SK-N-SH (cell line): ENCODE measurements at regions not wholly inside any gene's neighbourhood (a gene's known extent, or its start where the extent isn't known, plus 50 kb on each side); places are given as distances from the start of the nearest gene placed in this dataset.

Experiments
- CTCF ChIA-PET: fragments of 300-600, 350-600 bp; formaldehyde crosslinking; extraction: SDS; loops from one replicate; lab custom pipeline; 2021; lab: Yijun Ruan, JAX
- POLR2A ChIA-PET: fragments of 350-600 bp; sonication (Branson Sonifier 250); formaldehyde crosslinking; extraction: SDS; loops from one replicate; lab custom pipeline; 2020; ENCODE audit warnings: antibody characterized with exemption, inconsistent platforms; lab: Yijun Ruan, JAX
- DNase-seq: peaks from one replicate; pipeline ENCODE4 v3.0.0; 2012
- H2AFZ ChIP-seq: fragments of 200-600 bp; sonication (generic); 2 replicates; pipeline ENCODE4 v1.8.1; 2016; ENCODE audit warnings: antibody characterized with exemption, mild to moderate bottlenecking, low read depth
- H3F3A ChIP-seq: fragments of 200-600 bp; sonication (generic); replicated peaks from 2 replicates; pipeline ENCODE3; 2016; ENCODE audit warnings: antibody characterized with exemption, mild to moderate bottlenecking; ENCODE audit not compliant: insufficient read depth
- H3K27ac ChIP-seq, 2 experiments: fragments of 200-500 bp in 1 of 2; fragments of 200-600 bp in 1 of 2; sonication (Bioruptor generic) in 1 of 2; sonication (generic), shearing (Covaris generic) in 1 of 2; 2 replicates each; pipeline versions ENCODE4 v1.5.1 to v1.6.1; 2014 to 2016; ENCODE audit warnings: low read depth in 2 of 2, inconsistent platforms in 1 of 2, low read length in 1 of 2, mild to moderate bottlenecking in 1 of 2, mixed read lengths in 1 of 2
- H3K27me3 ChIP-seq: fragments of 200-600 bp; sonication (generic), shearing (Covaris generic); 2 replicates; pipeline ENCODE4 v1.6.1; 2016; ENCODE audit warnings: mixed run types; ENCODE audit not compliant: insufficient read depth
- H3K36me3 ChIP-seq, 2 experiments: fragments of 200-500 bp in 1 of 2; fragments of 200-600 bp in 1 of 2; sonication (Bioruptor generic) in 1 of 2; sonication (generic) in 1 of 2; replicated peaks in 1 of 2; 2 replicates each; pipeline versions ENCODE3 to v1.5.1; 2014 to 2016; ENCODE audit warnings: low read length in 1 of 2, mild to moderate bottlenecking in 1 of 2; ENCODE audit not compliant: insufficient read depth in 2 of 2, control insufficient read depth in 1 of 2
- H3K4me1 ChIP-seq, 2 experiments: fragments of 200-500 bp in 1 of 2; fragments of 200-600 bp in 1 of 2; sonication (Bioruptor generic) in 1 of 2; sonication (generic), shearing (Covaris generic) in 1 of 2; 2 replicates each; pipeline versions ENCODE4 v1.5.1 to v1.6.1; 2014 to 2016; ENCODE audit warnings: low read depth in 1 of 2, low read length in 1 of 2, mixed run types in 1 of 2; ENCODE audit not compliant: insufficient read depth in 2 of 2, control insufficient read depth in 1 of 2
- H3K4me2 ChIP-seq: fragments of 200-600 bp; sonication (generic), shearing (Covaris generic); 2 replicates; pipeline ENCODE4 v1.6.1; 2017; ENCODE audit warnings: mixed run types
- H3K4me3 ChIP-seq, 2 experiments: fragments of 200-500 bp in 1 of 2; fragments of 200-600 bp in 1 of 2; sonication (Bioruptor generic) in 1 of 2; sonication (generic), shearing (Covaris generic) in 1 of 2; 2 replicates each; pipeline versions ENCODE4 v1.5.1 to v1.8.1; 2014 to 2016; ENCODE audit warnings: low read depth in 2 of 2, inconsistent platforms in 1 of 2, low read length in 1 of 2, mild to moderate bottlenecking in 1 of 2, mixed read lengths in 1 of 2, moderate library complexity in 1 of 2
- H3K79me2 ChIP-seq: fragments of 200-600 bp; sonication (generic); 2 replicates; pipeline ENCODE4 v1.8.1; 2017; ENCODE audit warnings: mild to moderate bottlenecking; ENCODE audit not compliant: insufficient read depth
- H3K9ac ChIP-seq: fragments of 200-600 bp; sonication (generic); 2 replicates; pipeline ENCODE4 v1.6.1; 2017; ENCODE audit warnings: mixed run types
- H3K9me2 ChIP-seq: fragments of 200-600 bp; sonication (generic); 2 replicates; pipeline ENCODE4 v1.6.1; 2017; ENCODE audit warnings: mixed run types
- H3K9me3 ChIP-seq: fragments of 200-600 bp; sonication (generic); 2 replicates; pipeline ENCODE4 v1.6.1; 2017; ENCODE audit warnings: mixed run types, mild to moderate bottlenecking, moderate library complexity
- H4K20me1 ChIP-seq: fragments of 200-600 bp; sonication (generic); 2 replicates; pipeline ENCODE4 v1.6.1; 2017; ENCODE audit warnings: mild to moderate bottlenecking, mixed run types; ENCODE audit not compliant: insufficient read depth
- CHD2 ChIP-seq: fragments of 150-350 bp; IDR thresholded peaks from 2 replicates; pipeline ENCODE4 v1.6.1; 2018; ENCODE audit warnings: low read length; ENCODE audit not compliant: partially characterized antibody
- ELF1 ChIP-seq: IDR thresholded peaks from 2 replicates; pipeline ENCODE4 v1.4.0; 2012
- EP300 ChIP-seq, 2 experiments: IDR thresholded peaks; 2 replicates each; pipeline versions ENCODE4 v1.4.0 to v1.6.1; 2012; ENCODE audit warnings: borderline replicate concordance in 1 of 2, low read depth in 1 of 2, low read length in 1 of 2
- EZH2phosphoT487 ChIP-seq: fragments of 200-600 bp; sonication (generic); IDR thresholded peaks from 2 replicates; pipeline ENCODE4 v1.6.1; 2017; ENCODE audit warnings: low read depth, mixed run types, mild to moderate bottlenecking, antibody characterized with exemption, moderate library complexity, borderline replicate concordance
- FOXM1 ChIP-seq: IDR thresholded peaks from 2 replicates; pipeline ENCODE4 v1.4.0; 2012; ENCODE audit warnings: low read depth, mild to moderate bottlenecking
- GABPA ChIP-seq: IDR thresholded peaks from 2 replicates; pipeline ENCODE4 v1.4.0; 2012; ENCODE audit warnings: low read depth, mild to moderate bottlenecking
- JUND ChIP-seq: IDR thresholded peaks from 2 replicates; pipeline ENCODE4 v1.4.0; 2012
- MEF2A ChIP-seq: IDR thresholded peaks from 2 replicates; pipeline ENCODE4 v1.4.0; 2012; ENCODE audit warnings: low read depth, borderline replicate concordance
- MXI1 ChIP-seq: IDR thresholded peaks from 2 replicates; pipeline ENCODE4 v1.6.1; 2012; ENCODE audit warnings: mild to moderate bottlenecking, low read depth, low read length, improper control_type of control experiment
- RAD21 ChIP-seq: IDR thresholded peaks from 2 replicates; pipeline ENCODE4 v1.6.1; 2012; ENCODE audit warnings: mild to moderate bottlenecking, low read length
- TAF1 ChIP-seq: IDR thresholded peaks from 2 replicates; pipeline ENCODE4 v1.6.1; 2012; ENCODE audit warnings: low read depth, mild to moderate bottlenecking, low read length, moderate library complexity, borderline replicate concordance
- TCF12 ChIP-seq: IDR thresholded peaks from 2 replicates; pipeline ENCODE4 v1.4.0; 2012
- TEAD4 ChIP-seq: IDR thresholded peaks from 2 replicates; pipeline ENCODE4 v1.4.0; 2012; ENCODE audit warnings: mild to moderate bottlenecking, borderline replicate concordance; ENCODE audit not compliant: insufficient read depth
- WGBS: methylation state at CpG from one replicate; pipeline ENCODE4 v1.1.6; 2017; ENCODE audit warnings: low lambda C conversion rate; 5-methylcytosine and 5-hydroxymethylcytosine counted together
- TF ChIP-seq, protein P1 (sequence below): IDR thresholded peaks from 2 replicates; pipeline ENCODE4 v1.4.0; 2012; ENCODE audit warnings: low read depth, borderline replicate concordance
- TF ChIP-seq, protein P2 (sequence below): IDR thresholded peaks from 2 replicates; pipeline ENCODE4; 2012
- TF ChIP-seq, protein P3 (sequence below): fragments of 150-350 bp; IDR thresholded peaks from 2 replicates; pipeline ENCODE4 v1.6.1; 2016; ENCODE audit warnings: mild to moderate bottlenecking, low read depth, low read length
- TF ChIP-seq, protein P4 (sequence below): IDR thresholded peaks from 2 replicates; pipeline ENCODE4 v1.4.0; 2012; ENCODE audit warnings: low read depth

DNA sequence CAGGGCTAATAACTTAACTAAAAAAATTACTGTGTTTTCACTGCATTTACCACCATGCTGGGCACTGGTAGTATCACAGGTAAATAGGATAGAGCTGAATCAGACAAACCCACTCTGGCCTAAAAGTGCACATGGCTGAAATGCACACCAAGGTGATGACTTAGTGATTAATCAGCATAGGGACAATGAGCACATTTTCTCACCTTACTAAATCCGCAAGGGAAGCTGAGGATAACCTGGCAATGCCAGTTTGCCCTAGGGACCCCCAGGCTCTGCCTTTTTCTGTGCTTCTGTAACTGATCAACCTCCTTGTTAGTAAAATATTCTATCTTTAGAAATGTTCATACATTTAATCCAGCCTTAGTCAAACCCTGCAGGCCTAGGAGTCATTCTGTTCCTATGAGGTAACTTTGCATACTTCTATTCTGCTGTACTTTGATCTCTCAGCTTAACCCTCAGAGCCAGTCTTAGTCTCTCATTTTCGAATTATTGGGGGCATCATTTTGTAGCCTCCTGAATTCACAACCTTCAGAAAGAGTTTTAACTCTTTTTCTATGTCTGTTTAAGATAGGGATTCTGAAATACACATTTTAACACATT is 562.9 kb upstream of the KCNMB2 start:
- no peak for DNase-seq
- H3K4me1 ChIP-seq: peaks cover 0 to 32% of the 10 kb centered on the region in 2 experiments; a peak in 1 of 4 replicates
- no peaks in the 10 kb centered on the region for H4K20me1 ChIP-seq
- POLR2A ChIA-PET: no interaction called here
- H3K9me3 ChIP-seq: no peaks in the 10 kb centered on the region
- H3K4me2 ChIP-seq: no peak overlapping the region
- CTCF ChIA-PET: interaction anchor here (0.6 to 1.2 kb wide), 3 partner anchors 17 to 136 kb away, joined by 3 to 4 read pairs (median 4); no protein-coding TSS in a partner anchor
- no peaks in the 10 kb centered on the region for H3K9me2 ChIP-seq
- TF ChIP-seq, protein P1, sequence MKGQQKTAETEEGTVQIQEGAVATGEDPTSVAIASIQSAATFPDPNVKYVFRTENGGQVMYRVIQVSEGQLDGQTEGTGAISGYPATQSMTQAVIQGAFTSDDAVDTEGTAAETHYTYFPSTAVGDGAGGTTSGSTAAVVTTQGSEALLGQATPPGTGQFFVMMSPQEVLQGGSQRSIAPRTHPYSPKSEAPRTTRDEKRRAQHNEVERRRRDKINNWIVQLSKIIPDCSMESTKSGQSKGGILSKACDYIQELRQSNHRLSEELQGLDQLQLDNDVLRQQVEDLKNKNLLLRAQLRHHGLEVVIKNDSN: no peak
- TF ChIP-seq TAF1 (no peak), ELF1 (no peak), GABPA (no peak), EP300 (IDR thresholded peaks at IDR 0.05; ENCODE audit: borderline replicate concordance in 1 of 2, low read depth in 1 of 2, low read length in 1 of 2) (no peak), RAD21 (no peak), TCF12 (no peak), JUND (no peak), EZH2phosphoT487 (no peak), FOXM1 (no peak), TEAD4 (no peak), MXI1 (no peak)
- TF ChIP-seq, protein P2, sequence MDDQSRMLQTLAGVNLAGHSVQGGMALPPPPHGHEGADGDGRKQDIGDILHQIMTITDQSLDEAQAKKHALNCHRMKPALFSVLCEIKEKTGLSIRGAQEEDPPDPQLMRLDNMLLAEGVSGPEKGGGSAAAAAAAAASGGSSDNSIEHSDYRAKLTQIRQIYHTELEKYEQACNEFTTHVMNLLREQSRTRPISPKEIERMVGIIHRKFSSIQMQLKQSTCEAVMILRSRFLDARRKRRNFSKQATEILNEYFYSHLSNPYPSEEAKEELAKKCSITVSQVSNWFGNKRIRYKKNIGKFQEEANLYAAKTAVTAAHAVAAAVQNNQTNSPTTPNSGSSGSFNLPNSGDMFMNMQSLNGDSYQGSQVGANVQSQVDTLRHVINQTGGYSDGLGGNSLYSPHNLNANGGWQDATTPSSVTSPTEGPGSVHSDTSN: no peak
- TF ChIP-seq, all 33 proteins: peak for 0
- Histone ChIP-seq H3K4me3 (no peak overlapping the region), H3K9ac (no peak overlapping the region), H3K27me3 (no peaks in the 10 kb centered on the region), H2AFZ (peak overlapping the region; percentile 66; the same call in 1 of the 2 replicates), H3K36me3 (no peaks in the 10 kb centered on the region), H3F3A (peaks cover 43% of the 10 kb centered on the region), H3K27ac (peak overlapping the region in 1 of 2 experiments; percentile 32; a peak in 2 of 4 replicates), H3K79me2 (no peaks in the 10 kb centered on the region)
- 76% methylated on average over 2 of the region's 2 CpGs for WGBS

DNA sequence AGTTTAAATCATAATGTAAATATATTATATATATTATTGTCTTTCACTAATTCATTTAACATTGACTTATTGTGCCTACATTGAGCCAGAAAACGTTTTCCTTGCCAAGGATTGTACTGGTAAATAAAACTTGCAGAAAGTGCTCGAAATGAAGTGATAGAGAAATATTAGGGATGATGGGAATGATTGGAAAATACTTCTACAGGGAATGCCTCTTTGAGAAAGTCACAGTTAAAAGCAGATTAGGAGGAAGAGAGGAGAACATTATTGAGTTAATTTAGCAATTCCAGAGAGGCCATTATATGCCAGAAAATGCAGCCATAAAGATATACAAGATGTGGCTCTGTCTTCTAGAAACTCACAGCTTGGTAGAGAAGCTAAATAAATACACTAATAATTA is 560.0 kb upstream of the KCNMB2 start:
- CTCF ChIA-PET: no interaction called here
- peak overlapping the region in 1 of 2 experiments; percentile 97; a peak in 1 of 4 replicates for H3K27ac ChIP-seq
- H3K9ac ChIP-seq: no peak overlapping the region
- peak overlapping the region; percentile 69; the same call in 1 of the 2 replicates for H2AFZ ChIP-seq
- POLR2A ChIA-PET: no interaction called here
- peaks cover 0 to 36% of the 10 kb centered on the region in 2 experiments; a peak in 3 of 4 replicates for H3K4me1 ChIP-seq
- H3F3A ChIP-seq: peaks cover 47% of the 10 kb centered on the region
- H3K9me2 ChIP-seq: no peaks in the 10 kb centered on the region
- DNase-seq: no peak
- WGBS: 81% methylated on average over 2 of the region's 2 CpGs
- H3K4me2 ChIP-seq: no peak overlapping the region
- no peaks in the 10 kb centered on the region for H3K36me3 ChIP-seq
- H3K79me2 ChIP-seq: no peaks in the 10 kb centered on the region
- no peaks in the 10 kb centered on the region for H4K20me1 ChIP-seq
- H3K4me3 ChIP-seq: no peak overlapping the region
- no peaks in the 10 kb centered on the region for H3K27me3 ChIP-seq
- no peaks in the 10 kb centered on the region for H3K9me3 ChIP-seq
- TF ChIP-seq JUND (no peak), TAF1 (no peak), CHD2 (no peak), TCF12 (no peak), RAD21 (no peak), EZH2phosphoT487 (no peak), ELF1 (no peak), MEF2A (no peak)
- TF ChIP-seq, protein P2: no peak
- TF ChIP-seq, protein P1: no peak
- TF ChIP-seq, protein P3, sequence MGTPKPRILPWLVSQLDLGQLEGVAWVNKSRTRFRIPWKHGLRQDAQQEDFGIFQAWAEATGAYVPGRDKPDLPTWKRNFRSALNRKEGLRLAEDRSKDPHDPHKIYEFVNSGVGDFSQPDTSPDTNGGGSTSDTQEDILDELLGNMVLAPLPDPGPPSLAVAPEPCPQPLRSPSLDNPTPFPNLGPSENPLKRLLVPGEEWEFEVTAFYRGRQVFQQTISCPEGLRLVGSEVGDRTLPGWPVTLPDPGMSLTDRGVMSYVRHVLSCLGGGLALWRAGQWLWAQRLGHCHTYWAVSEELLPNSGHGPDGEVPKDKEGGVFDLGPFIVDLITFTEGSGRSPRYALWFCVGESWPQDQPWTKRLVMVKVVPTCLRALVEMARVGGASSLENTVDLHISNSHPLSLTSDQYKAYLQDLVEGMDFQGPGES: no peak
- TF ChIP-seq, protein P4, sequence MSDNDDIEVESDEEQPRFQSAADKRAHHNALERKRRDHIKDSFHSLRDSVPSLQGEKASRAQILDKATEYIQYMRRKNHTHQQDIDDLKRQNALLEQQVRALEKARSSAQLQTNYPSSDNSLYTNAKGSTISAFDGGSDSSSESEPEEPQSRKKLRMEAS: no peak
